HG03575 (cell line): ENCODE measurements at regions not wholly inside any gene's neighbourhood (a gene's known extent, or its start where the extent isn't known, plus 50 kb on each side); places are given as distances from the start of the nearest gene placed in this dataset.

ENCODE experiments used
- ATAC-seq: cut with Tn5 transposase; IDR thresholded peaks from one replicate; pipeline ENCODE4 v1.9.1; 2021; ENCODE audit not compliant: unreplicated experiment, insufficient number of reproducible peaks, low FRiP score; ENCODE audit errors: extremely low read depth

- no peak for ATAC-seq
These were observed 365.9 kb upstream of the PROK2 start for GRCh38 chr3:72150634-72151412.

DNA sequence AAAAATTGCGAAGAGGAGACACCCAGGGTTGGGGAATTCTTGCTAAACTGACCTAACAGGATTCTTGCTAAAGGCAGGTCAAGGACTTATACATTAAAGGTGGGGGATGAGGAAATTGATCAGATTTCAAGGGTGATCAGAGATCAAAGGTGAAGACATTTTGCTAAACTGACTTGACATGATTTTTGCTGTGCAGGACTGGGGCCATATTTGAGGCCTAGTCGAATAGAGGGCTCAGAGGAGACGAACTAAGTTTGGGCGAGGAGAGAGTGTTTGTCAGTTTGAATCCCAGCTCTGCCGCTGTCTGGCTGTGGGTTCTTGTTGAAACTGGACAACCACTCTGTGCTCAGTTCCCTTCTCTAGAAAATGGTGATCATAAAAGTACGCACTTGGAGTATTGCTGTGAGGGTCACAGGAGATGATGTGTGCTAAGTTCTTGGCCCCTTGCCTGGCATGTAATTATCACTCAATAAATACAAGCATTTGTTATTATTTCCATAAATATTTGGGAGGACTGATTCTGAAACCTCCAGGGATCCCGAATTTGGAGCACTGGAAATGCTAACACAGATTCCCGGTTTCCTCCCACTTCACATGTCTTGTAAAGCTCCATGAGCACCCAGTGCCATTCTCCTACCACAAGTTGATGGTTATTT, 364.8 kb upstream of the PROK2 start:
- ATAC-seq: no peak

- ATAC-seq: no peak
These were observed 362.7 kb upstream of the PROK2 start for GRCh38 chr3:72147600-72147999.

- ATAC-seq: no peak
These were observed 360.8 kb upstream of the PROK2 start for GRCh38 chr3:72145506-72146380.

DNA sequence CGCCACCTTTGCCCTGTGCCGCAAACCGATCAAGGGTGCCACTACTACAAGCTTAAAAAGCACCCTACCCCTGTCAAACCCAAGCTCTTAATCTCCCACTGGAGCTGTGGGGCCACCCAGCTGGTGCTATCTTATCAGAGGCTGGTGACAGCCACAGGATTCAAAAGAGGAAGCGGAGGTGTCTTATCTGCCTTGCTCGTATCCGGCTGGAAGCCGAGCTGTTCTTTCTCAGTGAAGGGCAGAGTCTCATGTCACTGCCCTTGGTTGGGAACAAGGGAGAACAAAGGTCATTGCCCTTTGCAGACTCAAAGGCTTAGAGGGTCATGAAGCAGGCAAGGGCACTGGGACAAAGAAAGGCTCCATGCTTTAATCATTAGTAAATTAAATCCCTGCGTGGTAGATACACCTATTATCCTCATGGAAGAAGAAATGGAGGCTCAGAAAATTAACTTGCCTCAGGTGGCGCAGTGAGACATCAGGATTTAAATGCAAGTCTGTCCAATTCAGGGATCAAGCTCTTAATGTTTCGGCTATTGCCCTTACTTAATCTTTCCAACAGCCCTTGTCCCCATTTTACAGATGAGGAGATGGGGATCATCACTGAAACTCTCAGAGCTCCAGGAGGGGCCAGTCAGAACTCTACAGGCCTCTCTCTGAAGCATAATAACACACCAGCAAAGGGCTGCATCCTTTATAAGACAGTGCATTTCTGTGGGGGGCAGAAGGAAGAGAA, 360.0 kb upstream of the PROK2 start:
- no peak for ATAC-seq

- no peak for ATAC-seq
These were observed 359.2 kb upstream of the PROK2 start for GRCh38 chr3:72143966-72144717.

GRCh38 chr3:72143322-72143721, 358.4 kb upstream of the PROK2 start:
- no peak for ATAC-seq

DNA sequence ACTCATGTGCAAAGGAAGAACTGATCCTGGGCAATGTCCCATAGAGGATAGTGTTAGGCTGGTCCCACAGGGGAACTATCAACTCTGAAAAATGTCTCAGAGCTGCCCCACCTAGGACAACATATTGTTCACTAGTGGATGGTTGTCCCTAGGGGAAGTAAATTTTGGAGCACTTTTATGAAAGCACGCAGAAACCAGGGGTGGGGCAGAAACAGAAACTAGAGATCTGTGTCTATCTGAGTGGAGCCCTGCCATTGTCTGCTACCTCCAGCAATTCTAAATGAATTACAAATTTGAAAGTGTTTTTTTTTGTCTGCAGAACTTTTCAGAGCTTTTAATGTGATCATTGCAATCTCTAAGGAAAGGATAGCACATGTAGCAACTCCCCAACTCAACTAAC, 357.1 kb upstream of the PROK2 start:
- no peak for ATAC-seq

GRCh38 chr3:72141264-72141663, 356.3 kb upstream of the PROK2 start:
- no peak for ATAC-seq

DNA sequence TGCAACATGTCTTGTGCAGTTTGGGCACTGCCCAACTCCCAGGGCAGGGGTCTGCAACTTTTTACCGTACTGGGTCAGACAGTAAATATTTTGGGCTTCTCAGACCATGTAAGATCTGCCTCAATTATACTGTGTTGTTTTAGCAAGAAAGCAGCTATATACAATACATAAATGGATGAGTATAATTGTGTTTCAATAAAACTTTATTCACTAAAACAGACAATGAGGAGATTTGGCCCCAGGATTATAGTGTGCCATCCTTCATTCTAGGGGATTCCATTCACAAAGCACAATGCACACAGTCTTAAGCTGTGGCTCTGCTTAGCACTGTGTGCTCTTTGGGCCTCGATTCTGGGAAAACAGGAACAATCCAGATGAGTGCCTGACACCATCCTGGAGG, 354.4 kb upstream of the PROK2 start:
- no peak for ATAC-seq

GRCh38 chr3:72137865-72138861, 353.2 kb upstream of the PROK2 start:
- no peak for ATAC-seq

DNA sequence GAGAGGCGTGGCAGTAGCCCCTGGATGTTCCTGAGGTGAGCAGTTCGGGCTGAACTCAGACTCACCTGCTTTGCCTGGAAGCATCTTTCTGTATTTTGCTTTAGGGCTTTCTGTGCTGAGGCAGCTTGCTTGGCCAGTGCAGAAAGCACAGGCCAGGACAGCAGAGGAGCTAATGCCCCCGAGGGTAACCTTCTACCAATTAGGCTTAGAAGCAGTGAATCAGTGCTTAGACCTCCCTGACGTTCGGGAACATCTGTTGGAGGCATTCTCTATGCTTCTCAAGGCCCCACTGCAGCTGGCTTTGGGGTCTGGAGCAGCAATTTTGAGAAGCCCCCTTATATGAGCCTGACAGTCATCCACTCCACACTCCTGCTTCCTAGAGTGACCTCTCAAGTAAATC, 350.7 kb upstream of the PROK2 start:
- no peak for ATAC-seq

DNA sequence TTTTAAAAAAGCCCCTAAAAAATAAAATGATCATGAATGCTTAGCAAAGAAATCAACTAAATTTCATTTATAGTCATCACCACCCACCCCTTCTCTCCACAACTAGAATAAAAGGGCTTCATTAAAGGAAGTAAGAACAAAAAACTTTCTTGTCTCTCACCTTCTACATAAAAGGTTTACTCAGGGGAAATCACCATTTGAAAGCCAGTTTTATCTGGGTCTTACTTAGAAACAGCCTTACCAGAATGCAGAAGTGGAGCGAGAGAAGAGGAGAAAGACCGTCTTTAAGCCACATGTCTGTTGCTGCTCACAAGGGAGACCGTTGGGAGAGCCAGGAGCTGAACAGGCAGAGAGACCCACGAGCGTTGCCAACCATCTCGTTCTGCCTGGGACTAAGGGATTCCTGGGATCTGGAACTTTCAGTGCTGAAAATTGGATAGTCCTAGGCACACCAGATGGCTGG, 350.1 kb upstream of the PROK2 start:
- no peak for ATAC-seq

DNA sequence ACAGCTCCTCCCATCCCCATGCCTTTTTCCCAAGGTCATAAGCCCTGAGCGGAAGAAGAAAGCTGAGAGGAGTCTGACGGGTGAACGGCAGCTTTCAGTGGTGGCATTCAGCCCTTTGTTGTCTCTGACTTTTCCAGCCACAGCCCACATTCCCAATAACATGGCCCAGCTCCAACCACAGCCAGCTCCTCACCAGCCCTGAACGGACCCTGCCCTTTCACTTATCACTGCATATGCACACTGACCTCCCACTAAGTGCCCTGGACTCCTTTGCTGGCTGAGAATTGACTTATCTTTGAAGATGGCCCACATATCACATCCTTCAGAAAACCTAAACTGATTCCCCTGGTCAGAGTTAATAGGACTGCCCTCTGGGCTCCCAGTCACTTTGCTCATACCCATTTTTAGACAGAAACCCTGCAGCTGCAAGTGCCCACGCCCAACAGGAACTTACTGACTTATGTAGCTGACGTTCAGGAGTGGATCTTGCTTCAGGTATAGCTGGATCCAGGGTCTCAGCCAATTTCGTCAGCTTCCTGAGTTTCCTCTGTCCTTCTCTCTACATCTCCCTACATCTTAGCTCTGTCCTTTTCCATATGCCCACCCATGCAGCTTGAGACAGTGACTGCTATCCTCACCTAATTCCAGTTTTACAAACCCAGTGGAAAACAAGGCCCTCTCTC, 348.5 kb upstream of the PROK2 start:
- ATAC-seq: no peak

GRCh38 chr3:72131899-72132298, 347.0 kb upstream of the PROK2 start:
- no peak for ATAC-seq

GRCh38 chr3:72130565-72130964, 345.6 kb upstream of the PROK2 start:
- ATAC-seq: no peak
